KMS-11 (cell line): ENCODE measurements at regions not wholly inside any gene's neighbourhood (a gene's known extent, or its start where the extent isn't known, plus 50 kb on each side); places are given as distances from the start of the nearest gene placed in this dataset.

Experiments used
- H2AFZ ChIP-seq: fragments of 200-600 bp; sonication (generic); 2 replicates; pipeline ENCODE4 v1.6.1; 2016; ENCODE audit warnings: antibody characterized with exemption, mixed run types, low read depth
- H3K27ac ChIP-seq: fragments of 200-600 bp; sonication (generic); 2 replicates; pipeline ENCODE4 v1.6.1; 2016; ENCODE audit warnings: mild to moderate bottlenecking, mixed run types
- H3K27me3 ChIP-seq: fragments of 200-600 bp; sonication (generic); 2 replicates; pipeline ENCODE4 v1.6.1; 2017; ENCODE audit warnings: mild to moderate bottlenecking, low read depth, mixed run types, moderate library complexity; ENCODE audit not compliant: insufficient read depth
- H3K36me3 ChIP-seq: fragments of 200-600 bp; sonication (generic); 2 replicates; pipeline ENCODE4 v1.6.1; 2017; ENCODE audit warnings: mild to moderate bottlenecking, mixed run types; ENCODE audit not compliant: insufficient read depth
- H3K4me1 ChIP-seq: fragments of 200-600 bp; sonication (generic); 2 replicates; pipeline ENCODE4 v1.6.1; 2016; ENCODE audit warnings: mild to moderate bottlenecking, low read depth, mixed run types; ENCODE audit not compliant: poor library complexity, severe bottlenecking
- H3K4me2 ChIP-seq: fragments of 200-600 bp; sonication (generic); 2 replicates; pipeline ENCODE4 v1.7.0; 2016; ENCODE audit warnings: mild to moderate bottlenecking, mixed run types
- H3K4me3 ChIP-seq: fragments of 200-600 bp; sonication (generic); IDR thresholded peaks from 2 replicates; pipeline ENCODE4 v1.6.1; 2017; ENCODE audit warnings: low read depth, low read length, mixed read lengths; ENCODE audit not compliant: insufficient read depth
- H3K79me2 ChIP-seq: fragments of 200-600 bp; sonication (generic); 2 replicates; pipeline ENCODE4 v1.6.1; 2016; ENCODE audit warnings: low read depth, mixed run types; ENCODE audit not compliant: insufficient read depth
- H3K9ac ChIP-seq: fragments of 200-600 bp; sonication (generic); 2 replicates; pipeline ENCODE4 v1.6.1; 2016; ENCODE audit warnings: mild to moderate bottlenecking, mixed run types
- H4K20me1 ChIP-seq: fragments of 200-600 bp; sonication (generic); 2 replicates; pipeline ENCODE4 v1.6.1; 2016; ENCODE audit warnings: mild to moderate bottlenecking, mixed run types; ENCODE audit not compliant: insufficient read depth
- CTCF ChIP-seq: fragments of 200-600 bp; sonication (generic); conservative IDR thresholded peaks from 2 replicates; pipeline ENCODE4 v1.6.1; 2017; ENCODE audit warnings: low read depth, mild to moderate bottlenecking, antibody characterized with exemption, low read length, moderate library complexity, mixed read lengths

GRCh38 chr5:74423383-74423782 is 217.1 kb downstream of the ENC1 start:
- no peaks in the 10 kb centered on the region for H3K79me2 ChIP-seq
- H3K36me3 ChIP-seq, result no peaks in the 10 kb centered on the region
- no peak overlapping the region for H3K9ac ChIP-seq
- no peak for TF ChIP-seq CTCF
- H3K4me1 ChIP-seq, result no peaks in the 10 kb centered on the region
- H3K27me3 ChIP-seq, result no peaks in the 10 kb centered on the region
- H2AFZ ChIP-seq, result no peak overlapping the region
- H4K20me1 ChIP-seq, result no peaks in the 10 kb centered on the region
- H3K27ac ChIP-seq, result no peak overlapping the region
- H3K4me2 ChIP-seq, result no peak overlapping the region
- H3K4me3 ChIP-seq, result no peak overlapping the region

- TF ChIP-seq CTCF, result no peak
- H3K79me2 ChIP-seq, result no peaks in the 10 kb centered on the region
- H2AFZ ChIP-seq, result no peak overlapping the region
These were observed 217.9 kb downstream of the ENC1 start for GRCh38 chr5:74422671-74423070.

GRCh38 chr5:74422030-74422429 is 218.5 kb downstream of the ENC1 start:
- Histone ChIP-seq H3K27me3 (no peaks in the 10 kb centered on the region), H3K9ac (no peak overlapping the region), H3K4me1 (no peaks in the 10 kb centered on the region), H2AFZ (no peak overlapping the region), H3K4me3 (no peak overlapping the region), H3K27ac (no peak overlapping the region), H3K79me2 (no peaks in the 10 kb centered on the region), H3K4me2 (no peak overlapping the region), H3K36me3 (no peaks in the 10 kb centered on the region), H4K20me1 (no peaks in the 10 kb centered on the region)
- TF ChIP-seq CTCF, result no peak

More at GRCh38 chr5:74422671-74423070, 217.9 kb downstream of the ENC1 start:
- H3K4me1 ChIP-seq, result no peaks in the 10 kb centered on the region
- H3K36me3 ChIP-seq, result no peaks in the 10 kb centered on the region
- no peak overlapping the region for H3K4me2 ChIP-seq
- no peaks in the 10 kb centered on the region for H3K27me3 ChIP-seq
- H4K20me1 ChIP-seq, result no peaks in the 10 kb centered on the region
- H3K4me3 ChIP-seq, result no peak overlapping the region
- no peak overlapping the region for H3K9ac ChIP-seq
- H3K27ac ChIP-seq, result no peak overlapping the region

GRCh38 chr5:74421377-74421776 is 219.2 kb downstream of the ENC1 start:
- H3K4me2 ChIP-seq, result no peak overlapping the region
- no peak overlapping the region for H3K27ac ChIP-seq
- no peak overlapping the region for H3K4me3 ChIP-seq
- H4K20me1 ChIP-seq, result no peaks in the 10 kb centered on the region
- H2AFZ ChIP-seq, result no peak overlapping the region
- H3K36me3 ChIP-seq, result no peaks in the 10 kb centered on the region
- no peak for TF ChIP-seq CTCF
- H3K79me2 ChIP-seq, result no peaks in the 10 kb centered on the region
- H3K27me3 ChIP-seq, result no peaks in the 10 kb centered on the region
- H3K9ac ChIP-seq, result no peak overlapping the region
- H3K4me1 ChIP-seq, result no peaks in the 10 kb centered on the region
